Stimulated activated CD4-positive, alpha-beta T cell treated with anti-CD3 and anti-CD28 coated beads, Interleukin-1b, Interleukin-23, amount 100 ng/mL, for 4 hours (primary cell): ENCODE measurements at regions not wholly inside any gene's neighbourhood (a gene's known extent, or its start where the extent isn't known, plus 50 kb on each side); places are given as distances from the start of the nearest gene placed in this dataset.
"Not testable (repeated sequence)": the region's sequence is repeated elsewhere in the genome, so short reads cannot be mapped to it uniquely, and the experiment has no call there.

Experiments used
- DNase-seq, 2 donors: peaks; one replicate each; pipeline ENCODE4 v3.0.0-alpha.2; 2020; ENCODE audit warnings: low read depth in 2 of 2

- no peak for DNase-seq
Measured at GRCh38 chr3:27630885-27631284, 91.2 kb downstream of the EOMES start.

GRCh38 chr3:27629366-27629765, 92.8 kb downstream of the EOMES start:
- no peak for DNase-seq

- DNase-seq, result no peak
Measured at GRCh38 chr3:27628026-27628750, 93.9 kb downstream of the EOMES start.

- no peak for DNase-seq
Measured at GRCh38 chr3:27626596-27627118, 95.5 kb downstream of the EOMES start.

- DNase-seq, result no peak
Measured at GRCh38 chr3:27625864-27626263, 96.3 kb downstream of the EOMES start.

GRCh38 chr3:27623085-27623753, 98.9 kb downstream of the EOMES start:
- no peak for DNase-seq

- no peak for DNase-seq
Measured at GRCh38 chr3:27617552-27617951, 104.6 kb downstream of the EOMES start.

- DNase-seq, result no peak
Measured at GRCh38 chr3:27616031-27616430, 106.1 kb downstream of the EOMES start.

GRCh38 chr3:27615555-27615954, 106.6 kb downstream of the EOMES start:
- no peak for DNase-seq

GRCh38 chr3:27614592-27614991, 107.5 kb downstream of the EOMES start:
- no peak for DNase-seq

GRCh38 chr3:27613846-27614500, 108.2 kb downstream of the EOMES start:
- DNase-seq, result no peak

GRCh38 chr3:27610800-27611525, 111.2 kb downstream of the EOMES start:
- no peak for DNase-seq

- DNase-seq, result no peak
Measured at GRCh38 chr3:27607370-27607769, 114.8 kb downstream of the EOMES start.

- no peak for DNase-seq
Measured at GRCh38 chr3:27606537-27606936, 115.6 kb downstream of the EOMES start.

GRCh38 chr3:27601311-27601710, 117.1 kb upstream of the SLC4A7 start:
- DNase-seq, result not testable (repeated sequence)

GRCh38 chr3:27599741-27600140, 115.6 kb upstream of the SLC4A7 start:
- not testable (repeated sequence) for DNase-seq

GRCh38 chr3:27596921-27597320, 112.7 kb upstream of the SLC4A7 start:
- no peak for DNase-seq

GRCh38 chr3:27596334-27596841, 112.2 kb upstream of the SLC4A7 start:
- DNase-seq, result no peak

- no peak for DNase-seq
Measured at GRCh38 chr3:27594096-27594690, 110.0 kb upstream of the SLC4A7 start.

- DNase-seq, result no peak
Measured at GRCh38 chr3:27593173-27593572, 109.0 kb upstream of the SLC4A7 start.
